Right ventricle myocardium superior (tissue), 1 donor: ENCODE measurements at regions not wholly inside any gene's neighbourhood (a gene's known extent, or its start where the extent isn't known, plus 50 kb on each side); places are given as distances from the start of the nearest gene placed in this dataset.

ENCODE experiments used
- ATAC-seq: fragments of 200-7000 bp; cut with Tn5 transposase; one replicate; pipeline ENCODE4 v1.9.1; 2020; ENCODE audit warnings: mild to moderate bottlenecking; ENCODE audit not compliant: poor library complexity
- DNase-seq: peaks from one replicate; pipeline ENCODE4 v3.0.0-alpha.2; 2020
- intact Hi-C: fragments of 100-400 bp; cut with DNase I; formaldehyde crosslinking; loops from one replicate; pipeline ENCODE4 v1.11.2; 2022
- donor health status: DM: no; HTN: yes; CAD: no; lungs with severe emphysema.

GRCh38 chr1:200354243-200354642 lies 55.6 kb downstream of the ZNF281 start:
- DNase-seq (no peak), ATAC-seq (no peak)
- intact Hi-C loops, result no loop called here

- DNase-seq, result no peak
- ATAC-seq, result no peak
- intact Hi-C loops, result no loop called here
Observed at GRCh38 chr1:200353232-200353631, 56.6 kb downstream of the ZNF281 start.

- DNase-seq (no peak), ATAC-seq (peak; percentile 38)
- intact Hi-C loops, result no loop called here
Observed at GRCh38 chr1:200351826-200352549, 57.8 kb downstream of the ZNF281 start.

GRCh38 chr1:200351425-200351824 lies 58.4 kb downstream of the ZNF281 start:
- DNase-seq (no peak), ATAC-seq (no peak)
- intact Hi-C loops, result no loop called here

GRCh38 chr1:200346700-200347099 lies 63.1 kb downstream of the ZNF281 start:
- DNase-seq, result no peak
- intact Hi-C loops, result no loop called here
- ATAC-seq, result no peak

- intact Hi-C loops, result no loop called here
- no peak for ATAC-seq
Observed at GRCh38 chr1:200345520-200345919, 64.3 kb downstream of the ZNF281 start.

GRCh38 chr1:200343874-200344273 lies 66.0 kb downstream of the ZNF281 start:
- DNase-seq, result no peak
- intact Hi-C loops, result no loop called here
- ATAC-seq, result no peak

More at GRCh38 chr1:200345520-200345919, 64.3 kb downstream of the ZNF281 start:
- DNase-seq, result no peak

GRCh38 chr1:200342511-200343311 lies 67.1 kb downstream of the ZNF281 start:
- ATAC-seq (no peak), DNase-seq (no peak)
- intact Hi-C loops, result no loop called here

- intact Hi-C loops, result no loop called here
- DNase-seq, result no peak
Observed at GRCh38 chr1:200338451-200338850, 71.4 kb downstream of the ZNF281 start.

GRCh38 chr1:200337831-200338230 lies 72.0 kb downstream of the ZNF281 start:
- DNase-seq, result no peak
- no peak for ATAC-seq
- intact Hi-C loops, result no loop called here

More at GRCh38 chr1:200338451-200338850, 71.4 kb downstream of the ZNF281 start:
- no peak for ATAC-seq

- DNase-seq (no peak), ATAC-seq (no peak)
- intact Hi-C loops, result no loop called here
Observed at GRCh38 chr1:200337410-200337809, 72.4 kb downstream of the ZNF281 start.

- no peak for ATAC-seq
- intact Hi-C loops, result no loop called here
- DNase-seq, result no peak
Observed at GRCh38 chr1:200336901-200337391, 72.9 kb downstream of the ZNF281 start.

GRCh38 chr1:200336101-200336845 lies 73.6 kb downstream of the ZNF281 start:
- ATAC-seq, result no peak

GRCh38 chr1:200334661-200335256 lies 75.1 kb downstream of the ZNF281 start:
- DNase-seq, result no peak
- no peak for ATAC-seq
- intact Hi-C loops, result no loop called here

More at GRCh38 chr1:200336101-200336845, 73.6 kb downstream of the ZNF281 start:
- intact Hi-C loops, result no loop called here
- no peak for DNase-seq

- DNase-seq (no peak), ATAC-seq (no peak)
- intact Hi-C loops, result no loop called here
Observed at GRCh38 chr1:200333329-200333728, 76.5 kb downstream of the ZNF281 start.

GRCh38 chr1:200332716-200333115 lies 77.1 kb downstream of the ZNF281 start:
- intact Hi-C loops, result no loop called here

GRCh38 chr1:200330741-200331428 lies 79.0 kb downstream of the ZNF281 start:
- ATAC-seq (no peak), DNase-seq (no peak)
- intact Hi-C loops, result no loop called here

More at GRCh38 chr1:200332716-200333115, 77.1 kb downstream of the ZNF281 start:
- no peak for DNase-seq
- no peak for ATAC-seq

- DNase-seq, result no peak
- intact Hi-C loops, result no loop called here
- ATAC-seq, result no peak
Observed at GRCh38 chr1:200329208-200329882, 80.5 kb downstream of the ZNF281 start.
